CD4-positive, alpha-beta T cell treated with Interleukin-15 for 1 hour (primary cell): ENCODE measurements at regions not wholly inside any gene's neighbourhood (a gene's known extent, or its start where the extent isn't known, plus 50 kb on each side); places are given as distances from the start of the nearest gene placed in this dataset.

ENCODE experiments used
- DNase-seq: peaks from one replicate; pipeline ENCODE4 v3.0.0-alpha.2; 2020

DNA sequence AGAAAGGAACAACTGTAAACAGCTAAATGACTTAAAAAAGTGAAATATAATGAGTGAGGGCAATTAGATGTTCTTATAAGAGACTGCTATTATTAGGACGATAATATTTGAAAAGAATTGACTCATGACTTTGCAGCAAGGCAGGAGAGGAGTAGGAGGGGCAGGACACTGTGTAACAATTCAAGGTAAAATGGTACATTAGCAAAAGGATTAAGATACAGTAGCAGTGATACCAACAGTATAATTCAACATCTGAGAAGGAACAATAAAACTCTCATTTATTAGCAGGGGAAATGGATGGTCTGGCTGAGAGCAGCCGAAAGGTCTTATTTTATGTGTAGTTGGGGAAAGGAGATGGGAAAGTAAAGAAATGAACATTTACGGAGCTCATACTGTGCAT, 315.5 kb upstream of the BOD1L1 start:
- no peak for DNase-seq

DNA sequence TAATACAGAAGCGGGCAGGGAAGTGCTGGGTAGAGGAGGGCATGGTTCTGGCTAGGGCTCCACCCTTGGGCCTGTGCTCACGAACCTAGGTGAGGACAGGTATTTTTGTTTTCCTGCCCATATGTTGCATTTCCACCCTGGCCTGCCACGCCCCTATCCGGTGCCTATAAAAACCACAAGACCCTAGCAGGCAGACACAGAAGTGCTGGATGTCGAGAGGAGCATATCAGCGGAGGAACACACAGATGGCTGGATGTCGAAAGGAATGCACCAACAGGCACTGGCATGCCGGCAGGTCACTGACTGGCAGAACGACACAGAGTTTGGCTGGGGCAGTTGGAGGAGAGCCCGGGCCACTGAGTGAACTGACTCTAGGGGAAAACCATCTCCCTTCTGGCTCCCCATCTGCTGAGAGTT, 316.6 kb upstream of the BOD1L1 start:
- no peak for DNase-seq

DNA sequence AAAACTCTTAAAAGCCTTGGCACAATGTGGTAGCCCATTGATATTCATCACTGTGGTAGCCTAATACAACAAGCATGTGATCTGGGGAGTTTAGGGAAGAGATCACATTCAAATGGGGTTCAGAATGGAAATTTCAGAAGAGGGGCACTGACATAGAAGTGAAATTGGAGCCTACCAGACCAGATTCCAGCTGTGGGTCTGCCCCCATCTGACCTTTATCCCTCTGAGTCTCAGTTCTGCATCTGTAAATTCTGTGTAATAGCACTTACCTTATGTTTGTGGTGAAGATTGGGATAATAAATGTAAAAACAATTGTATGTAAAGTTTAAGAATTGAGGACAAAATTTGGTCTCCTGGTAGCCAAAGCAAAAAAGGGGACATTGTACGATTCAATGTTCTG, 320.4 kb upstream of the BOD1L1 start:
- DNase-seq = no peak

DNA sequence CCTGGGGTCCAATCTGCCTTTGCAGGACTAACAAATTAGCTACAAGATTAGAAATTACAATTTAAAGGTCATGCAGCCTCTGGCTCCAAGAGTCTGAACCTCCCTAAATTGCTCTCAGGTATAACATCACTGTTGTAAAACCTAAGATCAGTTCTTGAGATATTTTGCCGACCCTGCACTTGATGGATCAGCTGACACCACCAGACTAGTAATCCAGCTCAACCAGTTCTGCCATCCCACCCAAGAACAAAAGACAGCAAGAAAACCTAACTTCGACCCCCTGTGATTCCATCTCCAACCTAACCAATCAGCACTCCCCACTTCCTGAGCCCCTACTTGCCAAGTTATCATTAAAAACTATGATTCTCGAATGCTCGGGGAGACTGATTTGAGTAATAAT, 323.0 kb upstream of the BOD1L1 start:
- no peak for DNase-seq

DNA sequence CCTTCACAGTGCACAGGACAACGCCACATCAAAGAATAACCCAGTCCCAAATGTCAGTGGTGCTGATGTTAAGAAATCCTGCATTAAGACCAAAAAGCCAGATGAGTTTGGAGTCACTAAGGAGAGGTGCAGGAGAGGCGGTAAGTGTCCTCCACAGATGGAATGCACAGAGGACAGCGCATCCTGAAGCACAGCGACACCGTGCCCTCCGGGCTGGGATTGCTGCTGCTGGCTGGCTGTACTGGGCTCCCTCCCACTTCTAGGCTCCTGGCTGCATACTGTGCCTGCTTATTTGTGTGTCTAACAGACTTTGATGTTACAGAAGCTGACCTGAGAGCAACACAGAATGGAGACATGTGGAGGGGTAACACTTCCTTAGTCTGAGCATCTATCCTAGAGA, 325.6 kb upstream of the BOD1L1 start:
- DNase-seq = no peak

DNA sequence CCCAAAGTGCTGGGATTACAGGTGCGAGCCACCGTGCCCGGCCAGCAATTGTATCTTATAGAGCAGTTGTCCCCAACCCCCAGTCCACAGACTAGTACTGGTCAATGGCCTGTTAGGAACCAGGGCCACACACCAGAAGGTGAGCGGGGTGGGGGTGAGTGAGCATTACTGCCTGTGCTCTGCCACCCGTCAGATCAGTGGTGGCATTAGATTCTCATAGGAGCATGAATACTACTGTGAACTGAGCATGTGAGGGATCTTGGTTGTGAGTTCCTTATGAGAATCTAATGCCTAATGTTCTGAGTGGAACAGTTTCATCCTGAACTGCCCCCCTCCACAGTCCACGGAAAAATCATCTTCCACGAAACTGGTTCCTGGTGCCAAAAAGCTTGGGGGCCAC, 328.0 kb upstream of the BOD1L1 start:
- DNase-seq = no peak

DNA sequence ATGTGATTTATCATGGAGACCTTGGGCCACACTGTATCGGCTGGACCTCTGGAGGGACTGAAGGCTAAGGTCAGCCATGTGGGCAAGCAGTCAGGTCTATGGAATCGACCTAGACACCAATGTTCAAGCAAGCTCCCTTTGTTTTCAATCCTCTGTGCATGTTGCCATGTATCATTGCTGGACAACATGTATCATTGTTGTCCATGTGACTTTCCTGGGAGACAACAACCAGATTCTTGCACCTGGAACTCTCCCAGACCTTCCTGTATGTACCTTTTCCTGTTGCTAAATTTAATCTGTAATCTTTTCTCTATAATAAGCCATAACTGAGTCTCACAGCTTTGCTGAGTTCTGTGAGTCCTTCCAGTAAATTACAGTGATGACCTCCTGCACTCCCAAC, 329.4 kb upstream of the BOD1L1 start:
- DNase-seq = no peak

DNA sequence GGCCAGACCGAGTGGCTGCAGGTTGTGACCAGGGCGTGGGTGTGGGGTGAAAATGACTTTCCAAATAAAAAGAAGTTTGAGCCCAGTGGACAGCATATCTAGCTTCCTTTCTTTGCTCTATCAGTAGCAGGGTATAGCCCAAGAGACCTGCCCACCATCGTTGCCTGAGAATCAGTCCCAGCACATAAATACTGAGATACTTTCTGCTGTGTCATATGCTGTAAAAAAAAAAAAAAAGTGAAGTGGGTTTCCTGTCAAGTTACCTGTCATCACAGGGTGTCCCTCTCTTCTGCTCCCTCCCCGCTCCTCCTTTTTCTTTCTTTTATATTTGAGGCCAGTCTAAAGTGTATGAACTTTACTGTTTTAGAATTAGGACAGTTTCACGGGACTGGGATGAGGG, 330.3 kb upstream of the BOD1L1 start:
- no peak for DNase-seq

DNA sequence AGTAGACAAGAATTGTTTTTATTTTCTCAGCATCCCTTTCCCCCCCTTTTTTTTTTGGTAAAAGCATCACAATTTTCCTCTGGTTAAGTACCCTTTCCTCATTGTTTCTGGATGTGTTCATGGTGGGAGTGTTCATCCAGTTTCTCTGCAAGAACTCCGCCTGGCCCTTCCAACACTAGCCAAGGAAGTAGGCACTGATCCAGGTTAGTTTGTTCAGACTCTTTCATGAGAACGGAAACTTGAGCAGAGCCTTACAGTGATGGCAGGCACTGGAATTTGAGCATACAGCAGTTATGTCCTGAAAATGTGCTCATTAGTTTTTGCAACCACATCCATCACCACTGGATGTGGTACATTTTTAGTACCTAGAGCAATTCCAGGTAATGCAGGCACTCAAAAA, 336.1 kb upstream of the BOD1L1 start:
- DNase-seq = no peak

DNA sequence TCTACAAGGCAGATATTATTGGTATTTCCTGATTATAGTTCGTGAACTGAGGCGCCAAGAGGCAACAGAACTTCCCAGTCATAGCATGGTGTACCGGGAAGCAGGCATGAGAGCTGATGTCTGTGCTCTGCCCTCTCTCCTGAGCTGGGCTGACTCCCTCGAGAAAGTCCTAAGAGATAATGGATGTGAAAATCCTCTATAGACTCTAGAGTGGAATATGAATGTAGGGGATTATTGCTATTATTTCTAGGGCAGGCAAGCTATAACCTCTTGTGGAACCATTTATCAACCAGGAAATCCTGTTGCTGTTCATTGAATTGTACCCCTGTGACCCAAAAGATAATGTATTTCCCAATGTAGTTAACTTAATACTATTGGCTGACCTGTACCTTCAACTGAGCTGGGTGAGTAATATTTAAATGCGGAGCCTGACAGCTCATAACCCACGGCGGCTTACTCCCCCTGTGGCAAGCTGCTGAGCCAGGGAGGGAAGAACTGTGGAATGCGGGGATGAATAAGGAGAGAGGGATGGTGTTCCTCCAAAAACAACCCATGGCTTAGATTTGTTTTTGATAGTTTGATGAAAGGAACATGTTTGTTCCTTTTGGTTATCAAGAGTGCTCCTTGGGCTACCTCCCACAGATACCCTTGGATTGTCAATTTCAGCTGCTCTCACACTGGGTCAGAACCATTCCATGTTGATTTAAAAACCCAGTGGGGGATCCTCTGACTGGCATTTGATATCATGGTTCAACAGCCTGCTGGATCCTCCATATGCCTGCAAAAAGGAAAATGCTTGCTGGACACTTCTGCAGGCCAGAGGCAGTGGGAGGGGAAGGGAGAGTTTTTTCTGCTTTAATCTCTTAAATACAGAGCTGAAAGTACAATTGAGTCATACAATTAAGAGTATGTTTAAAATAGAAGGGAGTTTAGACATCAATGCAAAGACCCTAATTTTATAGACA, 339.0 kb upstream of the BOD1L1 start:
- DNase-seq = no peak

DNA sequence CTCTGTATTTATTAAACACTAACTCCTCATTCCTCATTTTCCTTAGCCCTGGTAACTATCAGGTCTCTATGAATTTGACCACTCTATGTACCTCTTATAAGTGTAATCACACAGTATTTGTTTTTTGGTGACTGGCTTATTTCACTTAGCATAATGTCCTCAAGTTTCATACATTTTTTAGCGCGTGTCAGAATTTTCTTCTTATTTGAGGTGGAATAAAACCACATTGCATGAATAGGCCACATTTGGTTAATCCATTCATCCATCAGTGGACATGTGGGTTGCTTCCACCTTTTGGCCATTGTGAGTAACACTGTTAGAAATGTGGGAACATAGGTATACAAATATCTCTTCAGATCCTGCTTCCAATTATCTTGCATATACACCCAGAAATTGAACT, 341.2 kb upstream of the BOD1L1 start:
- no peak for DNase-seq

DNA sequence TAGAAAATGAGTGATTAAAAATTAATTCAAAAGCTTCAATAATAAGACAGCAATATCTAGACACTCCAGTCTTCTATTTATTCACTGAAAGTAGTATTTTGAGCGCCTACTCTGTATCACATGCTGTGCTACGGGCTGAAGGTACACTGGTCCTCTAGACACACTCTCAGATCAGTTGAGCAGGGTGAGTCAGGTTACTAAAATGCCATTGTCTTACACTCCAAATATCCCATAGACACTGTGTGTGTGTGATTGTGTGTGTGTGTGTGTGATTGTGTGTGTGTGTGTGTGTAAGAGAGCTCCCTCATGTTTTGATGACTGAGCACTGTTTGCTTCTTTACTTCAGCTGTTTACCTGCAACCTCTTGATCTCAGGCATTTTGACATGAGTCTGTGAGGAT, 342.8 kb upstream of the BOD1L1 start:
- DNase-seq = no peak

DNA sequence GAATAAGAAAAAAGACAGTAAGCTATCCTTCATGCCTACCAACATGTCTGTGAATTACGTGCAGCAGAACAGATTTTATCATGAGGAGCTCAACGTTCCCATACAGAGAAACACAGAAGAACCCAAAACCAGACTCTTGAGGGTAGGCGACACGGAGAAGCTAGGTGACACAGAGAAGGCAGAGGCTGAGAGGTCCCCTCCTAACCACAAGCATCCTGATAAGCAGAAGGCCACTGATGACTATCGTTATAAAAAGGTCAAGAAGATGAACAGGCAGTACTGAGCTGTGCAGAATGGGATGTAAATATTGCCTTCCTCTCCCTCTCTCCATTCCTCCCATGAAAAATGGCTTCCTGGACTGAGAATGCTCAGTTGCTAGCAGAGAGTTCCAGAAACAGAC, 350.2 kb upstream of the BOD1L1 start:
- no peak for DNase-seq

DNA sequence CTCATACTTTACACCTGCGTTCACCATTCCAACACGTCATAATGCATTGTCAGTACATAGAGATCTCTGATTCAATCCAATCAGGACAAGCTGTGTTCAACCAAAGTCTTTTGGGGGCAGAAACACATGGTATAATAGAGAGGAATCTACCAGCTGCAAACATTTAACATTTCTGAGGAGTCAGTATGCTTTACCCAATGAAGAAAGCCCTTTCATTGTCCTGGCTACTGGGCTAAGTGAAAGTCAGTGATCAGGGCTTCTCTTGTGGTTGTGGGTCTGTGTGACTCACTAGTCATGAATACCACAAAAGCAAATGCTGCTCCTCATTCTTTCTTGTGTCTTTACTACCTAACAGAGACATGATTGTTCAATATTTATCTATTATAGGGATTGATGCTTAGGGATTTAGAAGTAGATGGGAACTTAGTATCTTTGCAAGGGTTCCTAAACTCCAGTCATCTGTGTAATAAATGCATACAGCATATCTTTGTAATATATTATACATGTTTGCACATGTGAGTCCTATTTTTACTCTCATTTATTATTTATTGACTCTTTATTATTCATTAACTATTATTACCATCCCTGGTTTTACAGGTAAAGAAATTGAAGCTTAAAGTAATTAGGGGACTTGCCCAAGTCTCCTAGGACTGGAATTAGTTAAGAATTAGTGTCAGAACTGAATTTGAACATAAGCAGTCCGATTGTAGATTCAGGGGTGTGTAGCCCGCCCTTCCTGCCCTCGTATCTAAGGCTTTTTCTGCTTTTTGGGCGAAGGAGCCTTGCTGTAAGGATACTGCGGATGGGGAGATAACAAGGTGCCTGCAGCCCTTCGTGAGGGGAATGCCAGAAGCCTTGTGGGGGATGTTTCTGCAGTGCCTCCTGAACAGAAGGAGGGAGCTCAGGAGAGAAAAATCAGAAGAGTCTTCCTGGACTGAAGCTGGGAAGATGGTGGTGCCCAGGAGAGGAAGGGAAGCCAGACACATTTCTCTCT, 353.1 kb upstream of the BOD1L1 start:
- no peak for DNase-seq

DNA sequence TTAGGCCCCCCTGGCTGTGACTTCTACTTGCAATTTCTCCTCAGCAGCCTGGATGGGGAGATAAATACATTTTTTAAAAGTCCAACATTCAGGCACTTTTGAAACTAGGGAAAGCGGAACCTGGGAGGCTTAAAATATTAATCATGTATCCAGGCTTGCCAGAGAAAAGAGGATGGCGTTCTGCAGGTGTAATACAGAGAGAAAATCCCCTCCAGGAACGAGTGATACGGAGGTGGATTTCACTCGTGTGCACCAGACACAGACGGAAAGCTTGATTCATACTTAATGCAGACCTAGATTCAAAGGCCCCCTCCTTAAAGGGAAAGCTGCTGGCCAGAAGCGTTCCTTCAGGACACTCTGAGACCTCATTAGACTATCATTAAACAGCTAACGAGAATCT, 354.0 kb upstream of the BOD1L1 start:
- DNase-seq = no peak

DNA sequence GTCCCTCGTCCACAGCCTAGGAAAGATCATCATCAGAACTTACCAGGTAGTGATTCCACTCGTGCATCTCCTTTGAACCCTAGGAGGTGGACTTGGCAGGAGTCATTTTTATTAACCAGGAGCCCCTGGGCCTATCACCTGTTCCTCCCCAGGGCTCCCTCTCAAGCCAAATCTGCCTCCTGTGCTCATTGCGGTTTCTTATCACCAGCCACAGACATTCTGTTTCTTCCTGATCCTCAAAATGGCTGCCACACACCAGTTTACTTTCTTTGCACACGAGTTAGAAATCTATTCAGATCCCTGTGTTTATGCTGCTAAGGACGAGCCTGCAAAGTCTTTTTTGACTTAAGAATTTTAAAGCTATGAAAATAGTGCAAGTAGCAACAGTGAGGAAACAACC, 354.5 kb upstream of the BOD1L1 start:
- no peak for DNase-seq

DNA sequence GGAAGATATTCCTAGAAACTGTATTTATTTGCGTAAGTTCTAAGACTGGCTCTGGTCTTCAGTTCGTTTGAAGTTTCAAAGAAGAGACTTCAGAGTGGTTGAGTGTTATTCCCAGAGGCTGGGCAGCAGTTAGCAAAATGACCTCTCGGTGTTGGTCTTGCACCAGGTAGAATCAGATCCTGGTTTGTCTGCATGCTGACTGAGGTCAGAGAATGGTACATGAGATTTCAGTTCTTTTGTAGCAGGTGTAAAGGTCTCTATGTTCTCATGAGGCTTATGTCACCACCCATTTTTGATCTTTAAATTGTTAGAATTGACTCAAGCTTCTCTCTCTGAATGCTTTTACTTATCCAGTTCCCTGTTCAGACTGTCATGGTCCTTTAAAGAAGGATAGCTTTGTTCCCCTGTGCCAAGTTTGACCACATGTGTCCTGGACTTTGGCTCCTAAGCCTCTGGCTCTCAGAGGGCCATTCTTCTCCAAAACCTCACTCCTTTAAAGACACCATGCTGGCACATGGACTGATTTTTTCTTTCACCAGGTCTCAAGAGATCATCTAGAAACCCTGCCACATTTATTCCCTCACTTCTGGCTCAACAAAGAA, 355.8 kb upstream of the BOD1L1 start:
- DNase-seq = no peak

DNA sequence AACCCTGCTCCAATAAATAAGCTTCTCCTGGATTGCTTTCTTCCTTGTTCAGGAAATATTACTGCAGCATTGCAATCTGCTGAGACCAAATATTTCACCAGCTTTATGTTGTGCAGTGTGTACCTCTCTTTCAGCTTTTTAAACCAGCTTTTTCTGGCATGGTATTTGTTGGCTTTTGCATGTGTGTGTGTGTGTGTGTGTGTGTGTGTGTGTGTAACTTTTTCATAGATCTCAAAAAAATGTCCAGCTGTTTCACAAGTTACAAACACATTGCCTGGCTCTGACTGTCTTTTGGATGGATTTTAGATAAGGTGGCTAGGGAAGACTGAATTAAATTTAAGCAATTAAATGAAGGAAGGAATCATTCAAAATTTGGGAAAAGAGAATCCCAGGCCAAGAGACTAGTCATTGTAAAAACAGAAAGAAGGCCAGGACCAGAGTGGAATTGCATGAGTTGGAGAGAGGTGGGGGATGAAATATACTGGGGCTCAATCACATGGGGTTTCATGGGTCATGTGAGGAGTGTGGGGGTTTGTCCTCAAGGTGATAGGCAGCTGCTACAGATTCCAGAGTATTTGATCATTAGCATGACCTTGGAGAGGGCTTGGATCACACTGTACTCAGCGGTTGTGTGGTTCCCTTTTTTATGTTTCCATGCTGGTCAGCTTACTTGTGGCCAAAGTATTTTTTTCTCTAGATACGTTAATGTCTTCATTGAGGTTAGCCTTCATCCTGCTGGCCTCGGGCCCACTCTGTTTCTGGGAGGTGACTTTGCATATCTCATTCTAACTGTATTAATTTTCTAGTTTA, 357.7 kb upstream of the BOD1L1 start:
- no peak for DNase-seq

DNA sequence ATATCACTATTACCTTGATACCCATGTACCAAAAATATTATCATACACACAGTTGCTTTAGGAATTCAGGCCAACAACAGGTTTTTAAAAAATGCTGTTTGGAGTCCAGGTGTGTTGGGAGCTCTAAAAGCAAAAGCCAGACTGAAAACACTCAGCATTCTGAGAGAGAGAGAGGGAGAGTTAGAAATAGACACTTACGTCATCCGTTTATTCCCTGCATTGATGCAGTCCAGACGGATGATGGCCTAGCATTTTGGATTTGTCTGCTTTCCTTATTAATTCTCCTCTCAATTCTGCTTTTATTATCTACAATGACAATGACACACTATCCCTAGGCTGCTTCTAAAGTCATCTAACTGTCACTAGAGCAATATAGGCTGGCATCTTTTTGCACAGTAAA, 358.3 kb upstream of the BOD1L1 start:
- no peak for DNase-seq

DNA sequence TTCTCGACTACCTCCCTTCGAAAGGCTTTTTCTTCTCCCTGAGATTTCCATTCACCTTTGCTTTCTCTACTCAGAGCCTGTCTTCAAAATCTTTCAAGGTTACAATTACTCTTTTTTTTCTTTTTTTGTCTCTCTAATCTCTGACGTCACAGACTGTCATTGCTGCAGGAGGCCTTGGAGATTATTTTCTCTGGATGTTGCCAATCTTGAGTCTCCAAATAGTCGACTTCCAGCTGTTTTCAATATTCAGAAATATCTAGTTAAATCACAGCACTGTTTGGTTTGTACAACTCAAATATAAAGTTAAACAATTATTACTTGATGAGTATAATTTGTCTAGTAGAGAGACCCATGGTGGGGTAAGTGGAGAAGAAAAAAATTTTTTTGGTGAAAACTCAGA, 359.0 kb upstream of the BOD1L1 start:
- DNase-seq = no peak

DNA sequence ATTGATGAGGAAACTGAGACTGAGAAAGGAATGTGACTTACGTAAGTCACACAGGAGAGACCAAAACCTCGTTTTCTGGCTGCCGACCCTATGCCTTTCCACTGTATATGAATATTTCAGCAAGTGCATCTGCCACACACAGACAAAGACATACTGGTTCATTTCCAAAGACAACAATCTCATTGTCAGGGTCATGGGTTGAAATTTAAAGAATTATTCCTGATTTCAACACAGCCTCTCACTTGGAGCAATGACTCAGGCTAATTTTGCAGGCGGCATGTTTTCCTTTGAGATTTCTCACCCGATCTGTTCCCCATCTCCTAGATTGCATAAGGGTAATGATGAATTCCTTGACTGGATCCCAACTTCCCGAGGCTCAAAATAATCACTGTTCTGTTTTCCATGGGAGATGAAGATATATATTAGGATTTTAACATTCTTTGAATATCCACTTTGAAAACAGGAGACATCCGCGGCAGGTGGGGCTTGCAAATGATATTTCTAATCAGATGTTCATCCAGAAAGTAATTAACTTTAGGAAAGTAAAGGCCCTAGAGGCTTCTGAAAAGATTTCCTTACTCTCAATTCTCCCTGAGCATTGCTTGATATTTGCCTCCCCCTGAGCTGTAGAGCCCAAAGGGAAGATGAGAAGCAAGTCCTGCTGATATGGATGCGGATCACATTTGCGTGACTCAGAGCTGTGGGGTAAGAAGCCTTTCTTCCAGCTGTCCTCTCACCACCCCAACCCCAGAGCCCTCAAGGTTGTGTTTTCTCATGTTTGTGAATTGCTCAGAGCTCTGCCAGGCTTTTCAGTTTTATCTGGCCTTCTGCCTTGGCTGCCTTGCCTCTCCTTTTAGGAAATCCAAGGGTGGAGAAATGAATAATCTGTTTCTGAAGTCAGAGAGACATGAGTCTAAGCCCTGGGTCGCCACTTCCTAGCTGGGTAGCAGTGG, 361.1 kb upstream of the BOD1L1 start:
- no peak for DNase-seq
